Iris pigment epithelial cell (primary cell): ENCODE measurements at regions not wholly inside any gene's neighbourhood (a gene's known extent, or its start where the extent isn't known, plus 50 kb on each side); places are given as distances from the start of the nearest gene placed in this dataset.
"Not testable (repeated sequence)": the region's sequence is repeated elsewhere in the genome, so short reads cannot be mapped to it uniquely, and the experiment has no call there.

Source experiments
- DNase-seq: peaks from one replicate; pipeline ENCODE4 v3.0.0-alpha.2; 2011; ENCODE audit warnings: low read depth

DNA sequence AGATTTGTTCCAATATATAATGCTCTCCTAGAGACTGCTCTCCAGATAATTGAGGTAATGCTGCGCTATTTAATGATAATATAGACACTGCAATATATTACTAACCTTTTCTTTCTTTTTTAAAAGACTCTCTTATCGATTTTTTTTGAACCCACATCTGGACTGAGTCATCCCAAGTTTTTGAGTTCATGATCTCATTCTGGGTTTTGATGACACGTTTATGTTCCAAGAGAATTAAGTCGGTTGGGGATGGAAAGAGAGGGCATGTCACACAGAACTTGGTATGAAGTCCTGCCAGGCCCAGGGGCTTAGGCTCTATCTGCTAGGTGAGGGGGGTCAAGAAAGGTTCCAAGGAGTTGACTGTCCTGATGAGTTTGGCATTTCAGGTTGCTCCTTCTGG is 431.1 kb downstream of the MFSD1 start:
- DNase-seq, result no peak

DNA sequence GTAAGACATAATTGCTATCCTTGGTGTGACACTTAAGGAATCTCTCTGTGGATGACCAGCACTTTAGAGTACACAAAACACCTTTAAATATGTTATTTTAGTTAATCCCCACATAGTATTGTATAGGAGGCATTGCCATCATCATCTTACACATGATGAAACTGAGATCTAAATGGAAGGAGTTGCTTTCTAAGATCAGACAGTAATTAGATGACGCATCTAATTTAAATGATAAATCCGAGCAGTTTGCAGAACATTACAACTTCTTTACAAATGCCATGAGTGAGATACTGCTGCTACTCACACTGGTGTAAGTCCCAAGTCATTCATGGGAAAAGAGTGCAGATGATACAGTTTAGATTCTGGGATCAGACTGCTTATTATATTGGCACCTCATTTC is 431.9 kb downstream of the MFSD1 start:
- no peak for DNase-seq

DNA sequence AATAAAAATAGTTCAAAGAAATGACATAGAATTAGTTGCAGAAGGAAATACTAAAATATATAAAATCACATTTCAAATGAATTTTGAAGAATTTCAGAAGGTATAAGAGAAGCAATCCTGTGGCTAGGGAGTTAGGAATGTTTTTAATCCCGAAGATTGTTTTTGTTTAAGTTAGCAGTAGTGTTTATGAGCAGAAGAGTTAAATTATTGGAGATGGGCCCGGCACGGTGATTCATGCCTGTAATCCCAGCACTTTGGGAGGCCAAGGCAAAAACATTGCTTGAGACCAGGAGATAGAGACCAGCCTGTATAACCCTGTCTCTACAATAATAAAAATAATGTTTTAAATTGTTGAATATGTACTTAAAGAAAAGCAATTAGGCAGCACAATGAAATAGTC is 432.5 kb downstream of the MFSD1 start:
- DNase-seq, result peak; percentile 91

DNA sequence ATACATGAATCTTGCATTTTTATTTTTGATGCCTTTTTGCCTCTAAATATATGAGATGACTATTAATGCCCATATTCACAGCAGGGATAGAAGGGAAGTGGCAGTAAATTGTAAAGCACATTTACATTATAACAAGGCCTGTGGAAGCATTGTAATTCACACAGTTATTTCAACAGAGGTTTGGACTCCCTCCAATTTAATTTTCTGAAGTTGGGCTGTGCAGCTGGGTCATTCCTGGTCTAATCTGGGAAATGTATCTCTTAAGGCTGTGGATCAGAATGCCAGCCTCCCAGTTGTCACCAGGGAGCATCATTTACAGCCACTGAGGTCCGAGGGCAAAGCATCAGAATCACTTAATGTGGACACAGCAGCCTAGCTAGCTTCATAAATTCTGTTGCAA is 434.5 kb downstream of the MFSD1 start:
- DNase-seq, result peak; percentile 71

DNA sequence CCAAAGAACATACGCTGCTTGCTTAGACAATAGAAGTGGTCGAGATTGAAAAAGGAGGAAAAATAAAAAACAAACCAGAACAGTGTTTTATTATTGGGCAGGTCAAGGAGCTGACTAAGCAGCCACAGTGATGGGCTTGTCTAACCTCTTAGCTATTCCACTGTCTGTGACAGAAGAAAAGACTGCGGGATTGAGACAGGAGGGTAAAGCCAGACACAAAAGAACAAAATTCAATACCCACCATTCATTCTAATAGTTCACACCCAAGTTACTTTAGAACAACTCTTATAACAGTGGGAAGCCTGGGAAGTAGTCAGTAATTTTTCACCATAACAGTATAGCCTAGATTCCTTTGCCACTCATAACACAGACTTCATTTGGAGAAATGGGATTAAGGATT is 435.4 kb downstream of the MFSD1 start:
- peak; percentile 67 for DNase-seq

- DNase-seq, result peak; percentile 49
These were observed 436.8 kb downstream of the MFSD1 start for GRCh38 chr3:159238646-159239045.

DNA sequence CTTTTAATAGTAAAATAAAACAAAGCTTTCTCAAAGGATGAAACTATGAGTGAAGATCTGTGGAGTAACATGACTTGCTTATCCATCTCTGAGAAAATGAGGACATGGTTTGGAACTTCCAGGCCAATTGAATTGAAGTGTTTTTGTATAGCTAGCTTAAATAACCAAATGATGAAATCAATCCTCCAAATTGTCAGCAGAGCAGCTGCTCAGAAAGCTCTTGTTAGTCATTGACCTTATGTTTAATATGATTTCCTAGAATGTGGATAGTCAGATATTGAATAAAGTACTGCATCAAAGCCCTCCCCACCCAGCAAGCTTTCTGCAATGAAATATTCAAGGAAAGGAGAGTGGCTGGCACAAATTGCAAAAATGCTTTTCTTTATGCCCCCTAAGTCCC is 437.2 kb downstream of the MFSD1 start:
- peak; percentile 86 for DNase-seq

DNA sequence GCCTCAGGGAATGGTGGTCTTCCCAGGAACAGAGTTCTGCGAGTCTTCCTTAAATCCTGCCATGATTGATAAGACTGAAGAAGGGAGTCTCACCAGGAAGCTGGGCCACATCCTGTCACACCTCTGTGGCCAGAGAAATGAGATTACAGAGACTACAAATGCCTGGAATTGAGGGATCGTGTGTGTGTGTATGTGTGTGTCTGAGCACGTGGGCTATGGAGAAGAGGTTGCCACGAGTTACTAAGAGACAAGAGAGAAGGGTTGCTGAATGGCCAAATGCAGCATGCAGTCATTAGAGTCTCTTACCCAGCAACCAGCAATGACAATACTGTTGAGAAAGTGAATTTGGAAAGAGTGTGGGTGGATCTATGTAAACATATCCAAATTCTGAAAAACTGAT is 443.1 kb downstream of the MFSD1 start:
- no peak for DNase-seq

GRCh38 chr3:159245871-159246270 is 444.0 kb downstream of the MFSD1 start:
- peak; percentile 87 for DNase-seq

GRCh38 chr3:159246385-159246784 is 444.5 kb downstream of the MFSD1 start:
- DNase-seq, result no peak

DNA sequence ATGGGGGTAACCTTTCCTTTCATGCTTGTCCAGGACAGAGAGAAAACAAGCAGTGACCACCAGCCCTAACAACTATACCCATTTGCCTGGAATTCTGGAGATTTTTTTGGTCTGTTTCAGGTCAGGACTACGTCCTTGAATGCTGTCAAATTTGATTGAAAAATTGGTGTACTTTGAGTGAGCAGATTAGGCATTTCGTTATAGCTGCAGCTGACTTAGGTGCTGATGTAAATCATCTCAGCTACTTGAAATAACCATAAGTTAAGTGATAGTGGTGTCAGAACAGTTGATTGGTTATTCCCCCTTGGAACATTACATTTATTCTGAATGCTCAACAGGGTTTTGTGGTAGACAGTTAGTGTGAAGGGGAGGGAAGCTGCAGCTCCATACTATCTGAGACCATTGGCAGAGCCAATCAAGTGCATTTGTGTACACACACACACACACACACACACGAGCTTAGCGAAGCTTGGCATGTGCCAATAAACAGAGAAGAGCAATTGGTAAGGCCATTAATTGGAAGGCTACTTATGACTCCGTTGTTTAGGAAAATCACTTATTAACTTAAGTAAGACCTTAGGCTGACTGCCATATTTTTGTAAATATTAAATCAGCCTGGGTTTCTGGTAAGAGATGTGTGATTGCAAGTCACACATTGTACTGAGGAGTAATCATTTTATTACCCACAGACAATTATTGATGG is 447.8 kb downstream of the MFSD1 start:
- DNase-seq, result no peak

- DNase-seq, result peak; percentile 39
These were observed 449.1 kb downstream of the MFSD1 start for GRCh38 chr3:159250961-159251360.

DNA sequence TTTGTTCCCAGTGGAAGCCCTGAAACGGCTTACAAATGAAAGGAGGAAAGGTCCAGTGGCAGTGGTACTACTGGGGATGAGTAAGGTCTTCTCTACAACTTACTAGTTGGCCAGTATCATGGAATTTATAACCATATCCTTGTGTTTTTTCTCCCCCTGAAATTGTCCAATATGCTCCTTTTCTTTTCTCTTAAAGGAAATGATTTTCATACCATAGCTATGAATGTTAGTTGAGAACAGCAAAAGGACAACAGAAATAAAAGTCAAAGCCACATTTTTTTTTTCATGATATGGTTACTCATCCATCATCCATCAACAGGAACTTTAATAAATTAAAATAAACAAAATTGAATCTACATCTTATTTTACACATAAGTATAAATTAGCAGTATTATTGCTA is 450.4 kb downstream of the MFSD1 start:
- DNase-seq, result peak; percentile 87

DNA sequence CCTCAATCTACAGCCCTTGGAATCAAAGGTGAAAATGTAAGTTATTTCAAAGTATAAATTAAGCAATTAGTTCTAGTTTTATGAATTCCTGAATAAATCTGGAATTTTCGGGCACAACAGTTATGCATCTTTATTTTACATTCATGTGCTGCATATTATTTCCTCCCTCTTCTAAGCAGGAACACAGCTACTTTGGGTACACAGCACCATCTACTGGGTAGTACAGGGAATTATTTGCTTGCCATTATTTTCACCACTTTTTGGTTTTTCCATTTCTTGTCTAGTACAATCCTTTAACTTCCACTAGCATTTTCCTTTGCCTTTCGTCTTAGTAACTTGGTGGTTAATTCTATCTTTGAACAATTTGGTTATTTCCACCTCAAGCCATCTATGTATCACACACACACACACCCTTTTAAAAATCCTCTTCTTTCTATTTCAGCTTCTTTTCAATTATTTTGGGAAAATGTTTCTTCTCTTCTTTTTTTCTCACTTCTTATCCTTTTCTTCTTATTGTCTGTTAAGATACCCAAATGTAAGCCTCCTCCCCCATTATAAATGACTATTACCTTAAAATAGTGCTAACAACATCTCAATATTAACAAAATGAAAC is 451.0 kb downstream of the MFSD1 start:
- DNase-seq, result peak; percentile 85

- DNase-seq, result no peak
These were observed 452.0 kb downstream of the MFSD1 start for GRCh38 chr3:159253860-159254259.

DNA sequence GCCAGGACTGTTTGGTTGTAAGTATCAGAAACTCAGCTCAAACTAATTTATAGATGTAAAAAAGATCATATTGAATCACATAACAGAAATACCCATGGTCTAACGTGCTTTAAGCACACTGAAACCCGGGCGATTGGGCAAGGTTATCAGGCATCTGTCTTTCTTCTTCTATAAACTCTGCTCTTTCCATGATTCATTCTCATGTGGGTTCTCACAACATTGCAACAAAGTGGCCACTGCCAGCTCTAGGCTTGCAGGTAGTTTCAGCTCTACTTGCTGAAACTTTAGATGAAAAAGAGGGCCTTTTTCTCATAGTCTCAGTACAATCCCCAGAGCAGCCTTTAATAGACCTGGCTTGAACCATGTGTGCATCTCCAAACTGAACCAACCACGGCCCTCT is 456.1 kb downstream of the MFSD1 start:
- DNase-seq, result no peak

- DNase-seq, result no peak
These were observed 457.1 kb downstream of the MFSD1 start for GRCh38 chr3:159258934-159259333.

DNA sequence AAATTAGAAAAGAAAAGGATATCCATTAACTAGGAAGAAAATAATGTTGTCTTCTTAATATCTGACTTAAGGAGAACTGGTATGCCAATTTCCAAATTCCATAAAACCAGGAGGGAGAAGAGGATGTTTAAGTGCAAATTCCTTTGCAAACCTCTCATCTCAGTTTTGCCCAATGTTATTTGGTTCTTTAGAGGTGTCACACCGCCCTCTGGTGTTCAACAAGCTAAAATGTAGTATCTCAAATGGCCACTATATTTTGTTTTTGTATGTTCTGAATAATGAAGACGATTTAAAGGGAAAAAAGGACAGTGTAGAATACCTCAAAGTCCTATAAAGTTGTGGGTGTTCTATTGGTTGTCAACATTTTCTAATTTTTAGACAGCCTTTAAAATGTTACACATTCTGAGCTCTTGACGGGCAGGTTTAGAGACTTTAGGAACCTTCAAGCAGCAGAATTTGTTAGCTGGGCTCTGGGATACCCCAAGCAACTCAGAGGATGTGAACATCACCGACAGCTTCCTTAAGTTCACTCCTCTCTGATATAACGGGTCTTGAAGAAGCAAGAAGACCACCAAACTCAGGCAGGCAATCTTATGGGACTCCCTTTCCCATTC is 458.3 kb downstream of the MFSD1 start:
- DNase-seq, result peak; percentile 80

- DNase-seq, result not testable (repeated sequence)
These were observed 459.5 kb downstream of the MFSD1 start for GRCh38 chr3:159261333-159261732.

DNA sequence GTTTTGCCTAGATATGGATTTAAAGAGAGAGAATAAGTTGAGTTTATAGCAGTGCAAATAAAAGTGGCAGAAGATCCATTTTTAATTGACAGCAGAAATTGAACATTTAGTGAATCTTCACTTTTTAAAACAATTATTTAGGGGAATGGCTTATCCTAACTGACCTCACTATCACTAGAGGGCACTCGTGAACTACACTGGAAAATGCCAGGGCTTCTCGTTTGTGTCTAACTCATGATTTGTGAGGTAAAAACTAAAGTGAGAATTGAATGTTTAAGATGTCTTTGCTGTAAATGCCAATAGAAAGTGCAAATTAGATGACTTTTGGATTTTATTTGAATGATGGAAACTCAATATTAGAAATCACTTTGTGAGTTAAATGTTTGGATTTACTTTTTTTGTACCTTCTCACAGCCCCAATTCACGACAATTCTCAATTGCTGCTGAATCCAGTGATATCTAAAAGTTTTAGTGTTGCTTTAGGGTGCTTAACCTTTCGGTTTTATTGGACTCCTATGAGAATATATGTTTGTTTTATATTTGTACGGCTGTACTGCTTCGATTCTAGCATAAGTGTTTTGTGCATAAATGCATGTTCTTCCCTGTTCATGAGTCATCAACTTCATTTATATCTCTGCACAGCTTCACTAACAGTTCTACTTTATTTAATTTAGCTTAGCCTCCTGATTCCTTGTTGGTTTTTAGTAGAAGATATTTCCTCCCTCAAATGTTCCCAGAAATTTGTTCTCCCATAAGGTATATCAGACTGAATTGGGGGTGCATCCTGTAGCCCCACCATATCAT is 462.1 kb downstream of the MFSD1 start:
- peak; percentile 62 for DNase-seq

GRCh38 chr3:159265705-159266104 is 463.9 kb downstream of the MFSD1 start:
- peak; percentile 45 for DNase-seq

- peak; percentile 37 for DNase-seq
These were observed 464.9 kb downstream of the MFSD1 start for GRCh38 chr3:159266779-159267178.
